GM12892 (cell line): ENCODE measurements at regions not wholly inside any gene's neighbourhood (a gene's known extent, or its start where the extent isn't known, plus 50 kb on each side); places are given as distances from the start of the nearest gene placed in this dataset.

ENCODE experiments used
- DNase-seq: peaks from one replicate; pipeline ENCODE4 v3.0.0; 2011; ENCODE audit not compliant: insufficient read length
- FAIRE-seq: peaks from 2 replicates; lab custom pipeline; 2011; peaks lifted over from hg19 to GRCh38; lab: Jason Lieb, UNC
- POLR2A ChIP-seq: IDR thresholded peaks from 2 replicates; pipeline ENCODE4 v1.6.1; 2011; ENCODE audit warnings: low read depth, low read length, control low read depth
- POLR2AphosphoS5 ChIP-seq: IDR thresholded peaks from 2 replicates; pipeline ENCODE4 v1.6.1; 2011; ENCODE audit warnings: low read depth, low read length, control low read depth
- TAF1 ChIP-seq: IDR thresholded peaks from 2 replicates; pipeline ENCODE4 v1.6.1; 2011; ENCODE audit warnings: low read depth, mild to moderate bottlenecking, control low read depth, low read length, borderline replicate concordance

DNA sequence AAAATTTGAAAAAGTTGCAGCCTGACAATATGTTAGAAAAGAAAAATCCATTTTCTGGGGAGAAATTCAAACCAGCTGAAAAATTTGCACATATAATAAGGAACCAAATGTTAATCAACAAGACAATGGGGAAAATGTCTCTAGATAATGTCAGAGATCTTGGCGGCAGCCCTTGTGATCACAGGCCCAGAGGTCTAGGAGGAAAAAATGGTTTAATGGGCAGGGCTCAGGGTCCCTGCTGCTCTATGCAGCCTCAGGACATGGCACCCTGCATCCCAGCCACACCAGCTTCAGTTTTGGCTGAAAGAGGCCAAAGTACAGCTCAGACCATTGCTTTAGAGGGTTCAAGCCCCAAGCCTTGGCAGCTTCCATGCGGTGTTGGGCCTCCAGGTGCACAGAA is 701.9 kb downstream of the IGSF11 start:
- DNase-seq (no peak), FAIRE-seq (no peak)
- TF ChIP-seq POLR2AphosphoS5 (no peak), POLR2A (no peak), TAF1 (no peak)

DNA sequence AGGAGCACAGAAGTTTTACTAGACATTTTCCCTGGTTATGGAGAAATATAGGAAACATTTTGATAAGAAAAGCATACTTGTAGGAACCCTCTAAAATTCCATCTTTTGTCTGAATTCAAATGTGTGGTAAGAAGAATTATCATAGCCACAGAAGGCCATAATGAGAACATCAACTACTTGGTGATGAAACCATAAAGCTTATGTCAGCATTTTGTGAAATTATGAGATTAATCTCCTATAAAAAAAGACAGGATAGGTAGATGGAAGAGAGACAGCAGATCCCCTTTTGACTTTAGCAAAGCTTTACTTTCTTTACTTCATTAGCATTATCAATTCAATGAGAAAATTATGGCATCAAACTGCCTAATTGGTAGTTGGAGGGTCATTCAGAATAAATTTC is 697.0 kb downstream of the IGSF11 start:
- no peak for TF ChIP-seq TAF1
- no peak for TF ChIP-seq POLR2AphosphoS5
- TF ChIP-seq POLR2A: no peak
- DNase-seq (no peak), FAIRE-seq (no peak)

DNA sequence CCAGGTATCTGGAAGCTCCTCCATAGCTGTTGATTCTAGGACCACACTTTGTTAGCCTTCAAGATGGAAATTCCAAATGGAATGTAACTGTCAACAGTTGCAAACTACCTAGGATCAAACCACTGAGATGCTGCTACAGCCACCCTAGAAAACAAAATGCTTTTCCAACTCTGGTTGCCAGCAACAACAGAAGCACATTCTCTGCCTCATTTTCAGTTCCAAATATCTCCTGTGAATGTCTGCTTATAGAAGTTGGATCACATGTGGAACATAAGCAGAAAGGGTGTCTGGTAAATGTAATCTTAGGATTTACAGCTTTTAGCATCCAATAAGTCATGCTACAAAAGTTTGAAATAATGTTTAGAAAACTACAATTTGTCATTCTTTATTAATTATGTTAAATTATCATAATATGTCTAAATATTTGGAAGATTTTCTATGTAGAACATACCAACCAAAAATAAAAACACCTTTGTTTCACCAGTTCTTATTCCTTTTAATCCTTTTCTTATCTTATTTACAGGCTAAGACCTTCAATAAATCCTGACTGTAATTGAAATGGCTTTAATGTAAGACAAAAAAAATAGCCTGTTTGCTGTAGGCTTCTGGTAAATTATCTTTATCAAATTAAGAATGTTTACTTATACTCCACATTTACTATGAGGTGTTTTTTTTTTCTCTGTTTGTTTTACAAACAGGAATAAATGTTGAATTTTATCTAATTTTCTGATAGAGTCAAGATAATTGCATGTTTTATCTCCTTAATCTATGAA is 687.1 kb downstream of the IGSF11 start:
- TF ChIP-seq POLR2AphosphoS5 (no peak), POLR2A (no peak), TAF1 (no peak)
- no peak for FAIRE-seq
- DNase-seq: no peak

DNA sequence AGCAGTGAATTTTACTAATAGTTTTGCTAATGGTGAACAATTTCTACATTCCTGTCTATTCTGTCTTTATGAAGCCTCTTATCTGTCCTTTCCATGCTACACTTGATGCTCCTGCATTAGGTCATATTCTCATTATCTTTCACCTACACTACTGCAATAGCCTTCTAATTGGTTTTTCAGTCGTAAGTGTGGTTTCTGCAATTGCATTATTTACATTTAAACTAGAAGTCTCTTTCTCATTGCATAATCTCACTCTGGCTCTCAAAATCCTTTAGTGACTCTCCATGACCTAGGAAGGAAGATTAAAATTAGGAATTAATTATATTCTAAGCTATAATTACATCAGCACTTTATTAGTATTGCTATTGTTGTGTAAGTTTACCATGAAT is 686.5 kb downstream of the IGSF11 start:
- no peak for DNase-seq
- no peak for FAIRE-seq
- no peak for TF ChIP-seq POLR2A
- no peak for TF ChIP-seq TAF1

DNA sequence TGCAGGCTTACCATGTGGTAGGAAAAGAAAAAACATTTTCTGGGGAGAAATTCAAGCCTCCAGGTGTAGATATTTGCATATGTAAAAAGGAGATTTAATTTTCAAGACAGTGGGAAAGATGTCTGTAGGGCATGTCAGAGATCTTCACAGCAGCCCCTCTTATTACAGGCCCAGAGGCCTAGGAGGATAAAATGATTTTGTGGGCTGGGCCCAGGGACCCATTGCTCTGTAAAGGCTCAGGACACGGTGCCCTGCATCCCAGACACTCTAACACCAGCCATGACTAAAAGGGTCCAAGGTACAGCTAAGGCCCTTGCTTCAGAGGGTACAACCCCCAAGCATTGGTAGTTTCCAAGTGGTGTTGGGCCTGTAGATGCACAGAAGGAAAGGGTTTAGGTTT is 680.1 kb downstream of the IGSF11 start:
- FAIRE-seq: no peak
- TF ChIP-seq POLR2AphosphoS5 (no peak), POLR2A (no peak), TAF1 (no peak)
- DNase-seq: no peak

DNA sequence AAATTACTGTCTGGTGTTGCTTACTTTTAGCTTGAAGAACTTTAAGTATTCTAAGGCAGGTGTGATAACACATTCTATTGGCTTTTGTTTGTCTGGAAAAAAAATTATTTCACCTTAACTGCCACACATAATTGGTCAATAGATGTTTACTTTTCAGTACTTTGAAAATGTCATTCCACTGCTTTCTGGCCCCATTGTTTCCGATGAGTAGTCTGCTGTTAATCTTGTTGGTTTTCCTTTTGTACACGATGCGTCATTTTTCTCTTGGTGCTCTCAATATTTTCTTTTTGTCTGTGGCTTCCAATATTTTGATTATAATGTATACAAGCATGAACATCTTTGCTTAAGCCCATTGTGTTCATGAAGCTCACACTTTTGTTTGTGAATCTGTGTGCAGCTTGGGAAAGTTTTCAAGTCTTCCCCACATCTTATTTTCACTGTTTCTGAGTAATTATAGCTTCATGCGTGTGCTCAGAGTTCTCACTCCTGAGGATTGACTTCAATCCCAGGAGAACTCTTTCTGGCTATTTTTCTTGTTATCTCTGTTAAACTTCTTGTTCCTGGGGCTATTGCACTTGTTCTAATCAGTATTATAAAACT is 664.7 kb downstream of the IGSF11 start:
- FAIRE-seq (no peak), DNase-seq (no peak)

DNA sequence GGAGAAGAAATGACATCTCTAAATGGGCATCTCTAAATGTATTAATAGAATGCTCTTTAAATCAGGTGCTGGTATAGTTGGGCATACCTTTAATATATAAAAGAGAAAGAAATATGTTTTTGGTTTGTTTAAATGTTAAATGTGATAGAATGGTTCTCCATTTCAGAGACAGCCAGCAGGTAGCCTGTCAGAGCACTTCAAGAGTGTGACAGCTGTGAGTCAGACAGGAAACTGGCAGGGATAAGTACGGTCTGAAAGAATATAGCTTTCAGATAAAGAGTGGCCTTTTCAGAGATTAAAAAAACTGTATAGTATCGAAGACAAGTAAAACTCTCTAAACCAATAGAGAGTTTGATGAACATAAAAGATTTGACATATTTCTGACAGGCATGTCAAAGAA is 654.1 kb downstream of the IGSF11 start:
- no peak for DNase-seq
- FAIRE-seq: no peak
- TF ChIP-seq TAF1 (no peak), POLR2A (no peak), POLR2AphosphoS5 (no peak)

More for the DNA sequence above, 664.7 kb downstream of the IGSF11 start:
- no peak for TF ChIP-seq TAF1
- no peak for TF ChIP-seq POLR2AphosphoS5
- TF ChIP-seq POLR2A: no peak

DNA sequence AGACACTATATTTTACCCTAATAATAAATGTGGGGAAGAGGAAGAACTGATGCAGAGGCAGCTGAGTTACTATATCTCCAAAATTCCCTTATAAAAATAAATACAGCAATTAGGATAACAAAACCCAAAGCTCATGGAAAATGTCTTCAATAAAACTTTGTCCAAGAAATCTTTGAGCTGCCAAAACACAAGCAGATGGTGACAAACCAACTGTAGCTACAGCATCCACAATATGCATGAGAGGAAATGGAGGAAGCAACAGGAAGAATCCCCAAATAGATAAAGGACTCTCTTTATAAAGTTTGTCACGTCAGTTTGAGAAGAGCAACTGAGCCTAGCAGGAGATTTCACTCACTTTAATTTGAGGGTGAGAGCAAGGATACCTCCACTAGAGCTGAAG is 638.2 kb downstream of the IGSF11 start:
- DNase-seq: no peak
- TF ChIP-seq POLR2AphosphoS5 (no peak), POLR2A (no peak), TAF1 (no peak)
- FAIRE-seq: no peak

DNA sequence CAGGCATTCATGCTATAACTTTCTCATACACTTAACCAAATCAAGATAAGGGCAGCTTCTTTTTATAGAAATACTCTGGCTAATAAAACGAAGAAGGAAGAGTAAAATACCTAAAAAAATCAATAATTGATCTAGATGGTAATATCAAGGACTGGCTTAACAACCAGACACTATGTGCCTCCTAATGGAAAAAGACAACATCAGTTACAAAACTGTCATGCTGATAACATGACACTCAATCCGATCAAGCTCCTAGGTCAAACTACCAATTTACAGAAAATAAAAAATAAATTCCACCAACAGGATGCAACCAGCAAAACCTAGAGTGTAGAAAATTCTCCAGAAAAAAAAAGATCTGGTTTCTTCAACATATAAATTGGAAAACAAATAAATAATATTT is 634.6 kb downstream of the IGSF11 start:
- TF ChIP-seq POLR2AphosphoS5 (no peak), POLR2A (no peak), TAF1 (no peak)
- FAIRE-seq: no peak

DNA sequence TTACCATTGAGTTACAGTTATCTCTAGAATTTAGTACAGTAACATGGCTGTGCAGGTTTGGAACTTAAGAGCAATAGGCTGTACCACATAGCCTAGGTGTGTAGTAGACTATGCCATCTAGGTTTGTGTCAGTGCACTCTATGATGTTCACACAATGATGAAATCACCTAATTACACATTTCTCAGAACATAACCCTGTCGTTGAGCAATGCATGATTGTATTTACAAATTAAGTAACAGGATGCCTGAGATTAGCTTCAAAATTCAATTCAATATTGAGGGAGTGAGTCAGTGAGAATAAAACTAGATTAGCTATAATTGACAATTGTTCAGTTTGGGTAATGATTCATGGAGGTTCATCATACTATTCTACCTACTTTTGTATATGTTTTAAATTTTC is 633.8 kb downstream of the IGSF11 start:
- TF ChIP-seq POLR2AphosphoS5 (no peak), TAF1 (no peak), POLR2A (no peak)
- FAIRE-seq (no peak), DNase-seq (no peak)

More for the DNA sequence above, 634.6 kb downstream of the IGSF11 start:
- no peak for DNase-seq

DNA sequence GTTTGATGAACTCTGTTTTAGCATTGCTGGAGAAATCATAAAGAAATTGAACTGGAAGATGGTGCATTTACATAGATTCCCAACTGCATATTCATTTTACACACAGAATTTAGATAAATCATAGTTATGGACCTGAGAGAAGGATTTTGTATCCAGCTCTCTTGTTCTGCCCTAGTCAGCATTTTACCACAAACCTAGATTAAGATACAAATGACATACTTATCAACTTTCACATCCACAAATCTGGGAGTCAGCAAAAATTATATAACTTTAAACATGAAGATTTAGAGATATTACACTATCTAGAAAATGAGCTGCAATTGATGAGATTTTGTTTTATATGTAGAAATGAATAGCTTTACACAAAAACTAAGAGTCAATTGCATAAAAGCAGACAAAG is 632.8 kb downstream of the IGSF11 start:
- DNase-seq: no peak
- TF ChIP-seq POLR2A: no peak
- TF ChIP-seq POLR2AphosphoS5: no peak
- no peak for TF ChIP-seq TAF1
- no peak for FAIRE-seq

DNA sequence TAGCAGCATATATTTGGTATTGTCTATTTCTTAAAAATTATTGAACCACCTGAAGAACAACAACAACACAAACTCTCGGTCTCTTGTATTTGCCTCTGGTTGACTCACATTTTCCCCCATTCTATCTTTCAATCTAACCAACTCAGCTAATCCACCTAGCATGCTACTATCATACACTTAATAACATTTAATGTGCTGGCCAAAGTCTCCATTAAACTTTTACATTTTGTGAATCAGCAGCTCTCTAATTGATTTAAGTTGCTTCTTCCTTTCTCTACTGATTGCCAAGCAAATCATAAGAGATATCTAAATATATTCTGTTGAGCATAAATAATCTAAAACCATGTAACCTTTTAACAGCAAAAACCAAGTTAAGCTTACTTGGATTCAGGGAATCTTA is 631.7 kb downstream of the IGSF11 start:
- FAIRE-seq (no peak), DNase-seq (no peak)
- TF ChIP-seq TAF1 (no peak), POLR2A (no peak), POLR2AphosphoS5 (no peak)
